Vagina (tissue), 2 donors: ENCODE measurements at regions not wholly inside any gene's neighbourhood (a gene's known extent, or its start where the extent isn't known, plus 50 kb on each side); places are given as distances from the start of the nearest gene placed in this dataset.

ENCODE experiments used
- DNase-seq, 2 donors: peaks; one replicate each; pipeline ENCODE4 v3.0.0-alpha.2; 2017; ENCODE audit errors: extremely low spot score in 2 of 2
- H3K27ac ChIP-seq: fragments of 200-600 bp; sonication (generic); one replicate; pipeline ENCODE4 v1.5.1; 2019
- H3K27me3 ChIP-seq: fragments of 200-600 bp; sonication (generic); one replicate; pipeline ENCODE4 v1.5.1; 2019
- H3K36me3 ChIP-seq, 2 donors: fragments of 200-600 bp; sonication (generic); one replicate each; pipeline ENCODE4 v1.5.1; 2017 to 2019
- H3K4me1 ChIP-seq: fragments of 200-600 bp; sonication (generic); one replicate; pipeline ENCODE4 v1.5.1; 2019
- H3K4me3 ChIP-seq, 2 donors: fragments of 200-600 bp; sonication (generic); 1 replicate in 1 of 2; 2 replicates in 1 of 2; pipeline ENCODE4 v1.5.1; 2016 to 2019
- H3K9me3 ChIP-seq: fragments of 200-600 bp; sonication (generic); one replicate; pipeline ENCODE4 v1.5.1; 2019
- CTCF ChIP-seq, 3 experiments: fragments of 450-650 bp in 2 of 3; fragments of 200-600 bp in 1 of 3; sonication (generic) in 1 of 3; IDR thresholded peaks; one replicate each; pipeline ENCODE4 v1.5.1; 2017 to 2019; ENCODE audit warnings: antibody characterized with exemption in 3 of 3, mild to moderate bottlenecking in 2 of 3, moderate library complexity in 2 of 3
- POLR2A ChIP-seq, 2 donors: fragments of 450-650 bp; IDR thresholded peaks; one replicate each; pipeline ENCODE4 v1.6.1; 2017; ENCODE audit warnings: antibody characterized with exemption in 2 of 2, mild to moderate bottlenecking in 2 of 2, moderate library complexity in 2 of 2
- POLR2AphosphoS5 ChIP-seq, 2 donors: sonication (generic); formaldehyde crosslinking; IDR thresholded peaks; one replicate each; pipeline ENCODE4 v1.9.0; 2017; ENCODE audit warnings: antibody characterized with exemption in 2 of 2, mild to moderate bottlenecking in 2 of 2, low read depth in 1 of 2; ENCODE audit not compliant: insufficient read depth in 1 of 2
- intact Hi-C: fragments of 100-400 bp; cut with DNase I; formaldehyde crosslinking; loops from one replicate; pipeline ENCODE4 v1.15.1; 2023

DNA sequence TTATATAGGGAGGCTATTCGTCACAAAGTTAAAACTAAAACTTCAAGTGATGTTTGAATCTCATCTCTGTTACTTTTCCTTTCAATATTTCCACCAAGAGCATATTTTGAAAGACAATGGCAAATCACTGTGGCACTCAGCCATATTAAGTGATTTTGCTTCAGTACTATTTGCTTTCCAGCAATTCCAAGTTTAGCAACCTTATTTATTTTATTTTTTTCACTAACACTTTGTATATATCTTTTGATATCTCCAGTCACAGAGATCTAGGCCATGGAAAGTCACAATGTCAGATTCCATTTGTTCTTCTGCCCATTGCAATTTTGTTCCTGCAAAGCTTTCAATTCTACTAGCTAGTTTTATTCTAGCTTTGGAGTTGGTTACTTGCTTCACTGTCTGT is 1514.5 kb upstream of the ADGRL3 start:
- H3K27ac ChIP-seq, result no peak overlapping the region
- H3K36me3 ChIP-seq, result no peaks in the 10 kb centered on the region
- H3K27me3 ChIP-seq, result no peaks in the 10 kb centered on the region
- no peaks in the 10 kb centered on the region for H3K4me1 ChIP-seq
- H3K9me3 ChIP-seq, result no peaks in the 10 kb centered on the region
- DNase-seq, result no peak
- intact Hi-C loops, result no loop called here
- no peak for TF ChIP-seq POLR2A (IDR thresholded peaks at IDR 0.05)
- TF ChIP-seq CTCF (IDR thresholded peaks at IDR 0.05), result no peak
- TF ChIP-seq POLR2AphosphoS5 (IDR thresholded peaks at IDR 0.05; ENCODE audit: insufficient read depth in 1 of 2, low read depth in 1 of 2), result no peak
- H3K4me3 ChIP-seq, result no peak overlapping the region

- Histone ChIP-seq H3K4me1 (no peaks in the 10 kb centered on the region), H3K4me3 (no peak overlapping the region), H3K27me3 (no peaks in the 10 kb centered on the region), H3K27ac (no peak overlapping the region), H3K36me3 (no peaks in the 10 kb centered on the region), H3K9me3 (no peaks in the 10 kb centered on the region)
- DNase-seq, result no peak
- TF ChIP-seq CTCF (IDR thresholded peaks at IDR 0.05) (no peak), POLR2AphosphoS5 (IDR thresholded peaks at IDR 0.05; ENCODE audit: insufficient read depth in 1 of 2, low read depth in 1 of 2) (no peak), POLR2A (IDR thresholded peaks at IDR 0.05) (no peak)
- intact Hi-C loops, result no loop called here
Measured at GRCh38 chr4:59689149-59689548, 1511.0 kb upstream of the ADGRL3 start.

GRCh38 chr4:59695355-59696053 is 1504.6 kb upstream of the ADGRL3 start:
- H3K4me1 ChIP-seq, result no peaks in the 10 kb centered on the region
- intact Hi-C loops, result no loop called here
- TF ChIP-seq POLR2AphosphoS5 (IDR thresholded peaks at IDR 0.05; ENCODE audit: insufficient read depth in 1 of 2, low read depth in 1 of 2) (no peak), CTCF (IDR thresholded peaks at IDR 0.05) (no peak), POLR2A (IDR thresholded peaks at IDR 0.05) (no peak)
- H3K9me3 ChIP-seq, result no peaks in the 10 kb centered on the region
- no peak for DNase-seq
- H3K27ac ChIP-seq, result no peak overlapping the region
- no peaks in the 10 kb centered on the region for H3K36me3 ChIP-seq
- no peak overlapping the region for H3K4me3 ChIP-seq
- no peaks in the 10 kb centered on the region for H3K27me3 ChIP-seq

GRCh38 chr4:59698041-59698440 is 1502.1 kb upstream of the ADGRL3 start:
- H3K4me1 ChIP-seq, result no peaks in the 10 kb centered on the region
- intact Hi-C loops, result no loop called here
- no peak overlapping the region for H3K4me3 ChIP-seq
- H3K36me3 ChIP-seq, result no peaks in the 10 kb centered on the region
- no peak overlapping the region for H3K27ac ChIP-seq
- TF ChIP-seq POLR2AphosphoS5 (IDR thresholded peaks at IDR 0.05; ENCODE audit: insufficient read depth in 1 of 2, low read depth in 1 of 2) (no peak), CTCF (IDR thresholded peaks at IDR 0.05) (no peak), POLR2A (IDR thresholded peaks at IDR 0.05) (no peak)
- no peaks in the 10 kb centered on the region for H3K9me3 ChIP-seq
- no peaks in the 10 kb centered on the region for H3K27me3 ChIP-seq
- DNase-seq, result no peak

GRCh38 chr4:59700651-59701050 is 1499.5 kb upstream of the ADGRL3 start:
- Histone ChIP-seq H3K27me3 (no peaks in the 10 kb centered on the region), H3K4me3 (no peak overlapping the region), H3K27ac (no peak overlapping the region), H3K4me1 (no peaks in the 10 kb centered on the region), H3K36me3 (no peaks in the 10 kb centered on the region), H3K9me3 (no peaks in the 10 kb centered on the region)
- no peak for DNase-seq
- intact Hi-C loops, result no loop called here
- TF ChIP-seq POLR2AphosphoS5 (IDR thresholded peaks at IDR 0.05; ENCODE audit: insufficient read depth in 1 of 2, low read depth in 1 of 2), result no peak
- no peak for TF ChIP-seq POLR2A (IDR thresholded peaks at IDR 0.05)
- TF ChIP-seq CTCF (IDR thresholded peaks at IDR 0.05), result no peak
